HCT116 (cell line): ENCODE measurements at regions not wholly inside any gene's neighbourhood (a gene's known extent, or its start where the extent isn't known, plus 50 kb on each side); places are given as distances from the start of the nearest gene placed in this dataset.

Experiments
- ATAC-seq: fragments of 200-7000 bp; cut with Tn5 transposase; 2 replicates; pipeline ENCODE4 v1.9.1; 2020; ENCODE audit warnings: mild to moderate bottlenecking, moderate library complexity
- BruUV-seq: library from RNA; stranded (reverse); fragments of 400-500 nt; replicated peaks from 2 replicates; lab custom pipeline; 2021; lab: Mats Ljungman, UMichigan
- CTCF ChIA-PET: fragments of 300-600 bp; sonication (Branson Sonifier 250); formaldehyde crosslinking; loops from one replicate; lab custom pipeline; 2021; ENCODE audit warnings: antibody characterized with exemption; lab: Charles Lee
- POLR2A ChIA-PET: fragments of 300-600, 350-600 bp; sonication (Branson Sonifier 250); formaldehyde crosslinking; loops from one replicate; lab custom pipeline; 2021; ENCODE audit warnings: antibody characterized with exemption; lab: Charles Lee
- RAD21 ChIA-PET, 2 experiments: fragments of 300-600 bp; sonication (Branson Sonifier 250); formaldehyde crosslinking; loops; one replicate each; lab custom pipeline; 2023; ENCODE audit warnings: low total read pairs in 2 of 2; ENCODE audit not compliant: uncharacterized antibody in 2 of 2, unreplicated experiment in 2 of 2, low non-redundant PET in 1 of 2; lab: Charles Lee
- DNase-seq: peaks from one replicate; pipeline ENCODE4 v3.0.0-alpha.2; 2010; ENCODE audit warnings: low read depth, low spot score
- H2AFZ ChIP-seq: fragments of 200-600 bp; shearing (Covaris generic), sonication (generic); 2 replicates; pipeline ENCODE4 v1.6.1; 2017; ENCODE audit warnings: low read depth, mixed run types, mixed read lengths, antibody characterized with exemption, low read length; ENCODE audit not compliant: poor library complexity, severe bottlenecking
- H3K27ac ChIP-seq: 2 replicates; pipeline ENCODE4 v1.5.1; 2012; ENCODE audit warnings: low read depth, low read length
- H3K27me3 ChIP-seq: fragments of 200-600 bp; sonication (generic); 2 replicates; pipeline ENCODE4 v1.6.1; 2016; ENCODE audit warnings: mixed run types, low read length, mixed read lengths; ENCODE audit not compliant: insufficient read depth
- H3K36me3 ChIP-seq, 2 experiments: fragments of 200-500 bp in 1 of 2; fragments of 200-600 bp in 1 of 2; sonication (Bioruptor generic) in 1 of 2; sonication (generic) in 1 of 2; 2 replicates each; pipeline versions ENCODE4 v1.5.1 to v1.6.1; 2014 to 2016; ENCODE audit warnings: low read length in 2 of 2, inconsistent platforms in 1 of 2, mixed read lengths in 1 of 2, mixed run types in 1 of 2; ENCODE audit not compliant: insufficient read depth in 2 of 2, control insufficient read depth in 1 of 2
- H3K4me1 ChIP-seq, 2 experiments: fragments of 200-600 bp in 1 of 2; sonication (generic) in 1 of 2; 2 replicates each; pipeline versions ENCODE4 v1.5.1 to v1.6.1; 2012 to 2017; ENCODE audit warnings: low read length in 2 of 2, inconsistent platforms in 1 of 2, mild to moderate bottlenecking in 1 of 2, mixed read lengths in 1 of 2, mixed run types in 1 of 2, moderate library complexity in 1 of 2; ENCODE audit not compliant: insufficient read depth in 2 of 2, control insufficient read depth in 1 of 2
- H3K4me2 ChIP-seq: fragments of 200-600 bp; sonication (generic); 2 replicates; pipeline ENCODE4 v1.6.1; 2017; ENCODE audit warnings: mixed run types, low read length, mixed read lengths
- H3K4me3 ChIP-seq, 2 experiments: fragments of 200-600 bp in 1 of 2; sonication (generic) in 1 of 2; replicated peaks in 1 of 2; 2 replicates each; pipeline ENCODE4 v1.5.1; 2011 to 2016; ENCODE audit warnings: low read length in 2 of 2, control low read depth in 1 of 2, low read depth in 1 of 2, mild to moderate bottlenecking in 1 of 2, mixed read lengths in 1 of 2, mixed run types in 1 of 2
- H3K79me2 ChIP-seq: fragments of 200-600 bp; sonication (generic); 2 replicates; pipeline ENCODE4 v1.6.1; 2017; ENCODE audit warnings: mild to moderate bottlenecking, mixed run types, low read length, moderate library complexity, mixed read lengths; ENCODE audit not compliant: insufficient read depth
- H3K9ac ChIP-seq: fragments of 200-600 bp; sonication (generic); 2 replicates; pipeline ENCODE4 v1.6.1; 2016; ENCODE audit warnings: low read length, mixed read lengths
- H3K9me2 ChIP-seq: fragments of 200-600 bp; sonication (generic), shearing (Covaris generic); 2 replicates; pipeline ENCODE4 v1.6.1; 2017; ENCODE audit warnings: mixed run types, mild to moderate bottlenecking, moderate library complexity; ENCODE audit not compliant: insufficient read depth
- H3K9me3 ChIP-seq, 2 experiments: fragments of 200-500 bp in 1 of 2; fragments of 200-600 bp in 1 of 2; sonication (Bioruptor generic) in 1 of 2; sonication (generic) in 1 of 2; 2 replicates each; pipeline ENCODE4 v1.6.1; 2014 to 2017; ENCODE audit warnings: low read length in 2 of 2, mixed read lengths in 2 of 2, inconsistent platforms in 1 of 2, low read depth in 1 of 2, mild to moderate bottlenecking in 1 of 2, mixed run types in 1 of 2, moderate library complexity in 1 of 2; ENCODE audit not compliant: control insufficient read depth in 1 of 2, insufficient read depth in 1 of 2
- H4K20me1 ChIP-seq: fragments of 200-600 bp; sonication (generic), shearing (Covaris generic); 2 replicates; pipeline ENCODE4 v1.6.1; 2017; ENCODE audit warnings: mixed run types, mild to moderate bottlenecking, moderate library complexity; ENCODE audit not compliant: insufficient read depth
- CBX3 ChIP-seq: IDR thresholded peaks from 2 replicates; pipeline ENCODE4 v1.6.1; 2012; ENCODE audit warnings: low read depth
- EGR1 ChIP-seq: IDR thresholded peaks from 2 replicates; pipeline ENCODE4 v1.6.1; 2012; ENCODE audit warnings: low read depth
- REST ChIP-seq: IDR thresholded peaks from 2 replicates; pipeline ENCODE4 v1.6.1; 2012; ENCODE audit warnings: low read depth
- ZFX ChIP-seq: fragments of 450-650 bp; IDR thresholded peaks from 2 replicates; pipeline ENCODE4 v1.6.1; 2017
- intact Hi-C: fragments of 100-400 bp; cut with micrococcal nuclease; formaldehyde crosslinking; loops from 2 replicates; pipeline ENCODE4 v1.10.0; 2022

GRCh38 chr6:143585716-143586115, 74.2 kb upstream of the FUCA2 start:
- ATAC-seq (no peak), DNase-seq (no peak)
- no peak overlapping the region for H3K4me3 ChIP-seq
- H3K4me1 ChIP-seq, result no peaks in the 10 kb centered on the region
- no peaks in the 10 kb centered on the region for H3K36me3 ChIP-seq
- intact Hi-C loops, result no loop called here
- no peak overlapping the region for H3K4me2 ChIP-seq
- ChIA-PET RAD21 (no interaction called here), CTCF (interaction anchor here (1.7 kb wide), 1 partner anchor 10 kb away, joined by 6 read pairs; no protein-coding TSS in a partner anchor), POLR2A (no interaction called here)
- no peaks in the 10 kb centered on the region for H3K9me2 ChIP-seq
- no peaks in the 10 kb centered on the region for H3K27me3 ChIP-seq
- no peak for TF ChIP-seq ZFX
- no peak for TF ChIP-seq CBX3
- TF ChIP-seq REST, result no peak
- no peaks in the 10 kb centered on the region for H3K9me3 ChIP-seq
- H3K79me2 ChIP-seq, result no peaks in the 10 kb centered on the region
- no TSS peak for BruUV-seq
- no peak overlapping the region for H2AFZ ChIP-seq
- H4K20me1 ChIP-seq, result no peaks in the 10 kb centered on the region
- H3K9ac ChIP-seq, result no peak overlapping the region
- no peak overlapping the region for H3K27ac ChIP-seq

DNA sequence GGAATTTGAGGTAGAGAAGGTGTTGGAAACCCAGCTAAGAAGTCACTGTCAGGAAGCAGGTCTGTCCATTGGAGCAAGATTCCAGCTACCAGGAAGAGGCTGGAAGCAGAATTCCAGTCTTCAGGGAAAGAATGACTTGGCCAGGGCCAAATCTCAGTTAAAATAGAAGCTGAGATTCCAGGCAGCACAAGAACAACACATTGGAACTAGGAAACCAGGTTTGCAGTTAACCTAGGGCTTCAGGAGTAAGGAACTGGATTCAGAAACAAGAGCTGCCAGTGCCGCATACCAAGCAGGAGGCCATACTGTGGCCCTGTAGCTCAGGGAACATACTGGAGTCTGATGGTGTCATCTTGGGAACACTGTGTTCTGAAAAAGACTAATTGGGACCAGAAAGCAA, 73.7 kb upstream of the FUCA2 start:
- Histone ChIP-seq H3K36me3 (no peaks in the 10 kb centered on the region), H3K4me2 (no peak overlapping the region), H3K9ac (no peak overlapping the region), H3K27ac (no peak overlapping the region), H3K27me3 (no peaks in the 10 kb centered on the region), H2AFZ (no peak overlapping the region), H3K4me3 (no peak overlapping the region), H3K4me1 (no peaks in the 10 kb centered on the region), H4K20me1 (no peaks in the 10 kb centered on the region), H3K9me3 (no peaks in the 10 kb centered on the region), H3K9me2 (no peaks in the 10 kb centered on the region), H3K79me2 (no peaks in the 10 kb centered on the region)
- ChIA-PET POLR2A (no interaction called here), CTCF (interaction anchor here (1.7 kb wide), 1 partner anchor 10 kb away, joined by 6 read pairs; no protein-coding TSS in a partner anchor), RAD21 (no interaction called here)
- intact Hi-C loops, result no loop called here
- BruUV-seq, result no TSS peak
- ATAC-seq (no peak), DNase-seq (no peak)
- TF ChIP-seq EGR1, result no peak
